Vagina (tissue), 2 donors: ENCODE measurements at regions not wholly inside any gene's neighbourhood (a gene's known extent, or its start where the extent isn't known, plus 50 kb on each side); places are given as distances from the start of the nearest gene placed in this dataset.

ENCODE experiments used
- DNase-seq, 2 donors: peaks; one replicate each; pipeline ENCODE4 v3.0.0-alpha.2; 2017; ENCODE audit errors: extremely low spot score in 2 of 2
- H3K27ac ChIP-seq: fragments of 200-600 bp; sonication (generic); one replicate; pipeline ENCODE4 v1.5.1; 2019
- H3K27me3 ChIP-seq: fragments of 200-600 bp; sonication (generic); one replicate; pipeline ENCODE4 v1.5.1; 2019
- H3K36me3 ChIP-seq, 2 donors: fragments of 200-600 bp; sonication (generic); one replicate each; pipeline ENCODE4 v1.5.1; 2017 to 2019
- H3K4me1 ChIP-seq: fragments of 200-600 bp; sonication (generic); one replicate; pipeline ENCODE4 v1.5.1; 2019
- H3K4me3 ChIP-seq, 2 donors: fragments of 200-600 bp; sonication (generic); 1 replicate in 1 of 2; 2 replicates in 1 of 2; pipeline ENCODE4 v1.5.1; 2016 to 2019
- H3K9me3 ChIP-seq: fragments of 200-600 bp; sonication (generic); one replicate; pipeline ENCODE4 v1.5.1; 2019
- CTCF ChIP-seq, 3 experiments: fragments of 450-650 bp in 2 of 3; fragments of 200-600 bp in 1 of 3; sonication (generic) in 1 of 3; IDR thresholded peaks; one replicate each; pipeline ENCODE4 v1.5.1; 2017 to 2019; ENCODE audit warnings: antibody characterized with exemption in 3 of 3, mild to moderate bottlenecking in 2 of 3, moderate library complexity in 2 of 3
- POLR2A ChIP-seq, 2 donors: fragments of 450-650 bp; IDR thresholded peaks; one replicate each; pipeline ENCODE4 v1.6.1; 2017; ENCODE audit warnings: antibody characterized with exemption in 2 of 2, mild to moderate bottlenecking in 2 of 2, moderate library complexity in 2 of 2
- POLR2AphosphoS5 ChIP-seq, 2 donors: sonication (generic); formaldehyde crosslinking; IDR thresholded peaks; one replicate each; pipeline ENCODE4 v1.9.0; 2017; ENCODE audit warnings: antibody characterized with exemption in 2 of 2, mild to moderate bottlenecking in 2 of 2, low read depth in 1 of 2; ENCODE audit not compliant: insufficient read depth in 1 of 2
- intact Hi-C: fragments of 100-400 bp; cut with DNase I; formaldehyde crosslinking; loops from one replicate; pipeline ENCODE4 v1.15.1; 2023

- intact Hi-C loops = no loop called here
- Histone ChIP-seq H3K27me3 (no peaks in the 10 kb centered on the region), H3K27ac (no peak overlapping the region), H3K36me3 (no peaks in the 10 kb centered on the region), H3K4me1 (no peaks in the 10 kb centered on the region), H3K9me3 (no peaks in the 10 kb centered on the region), H3K4me3 (no peak overlapping the region)
- TF ChIP-seq POLR2AphosphoS5 (IDR thresholded peaks at IDR 0.05; ENCODE audit: insufficient read depth in 1 of 2, low read depth in 1 of 2) (no peak), CTCF (IDR thresholded peaks at IDR 0.05) (no peak), POLR2A (IDR thresholded peaks at IDR 0.05) (no peak)
- no peak for DNase-seq
These were observed 104.0 kb upstream of the H2AZ1 start for GRCh38 chr4:100054071-100054470.

- no peak overlapping the region for H3K4me3 ChIP-seq
- no peaks in the 10 kb centered on the region for H3K36me3 ChIP-seq
- no peak overlapping the region for H3K27ac ChIP-seq
- H3K9me3 ChIP-seq = no peaks in the 10 kb centered on the region
- H3K4me1 ChIP-seq = no peaks in the 10 kb centered on the region
- TF ChIP-seq POLR2A (IDR thresholded peaks at IDR 0.05) (no peak), CTCF (IDR thresholded peaks at IDR 0.05) (no peak), POLR2AphosphoS5 (IDR thresholded peaks at IDR 0.05; ENCODE audit: insufficient read depth in 1 of 2, low read depth in 1 of 2) (no peak)
- no peaks in the 10 kb centered on the region for H3K27me3 ChIP-seq
- intact Hi-C loops = no loop called here
- DNase-seq = no peak
These were observed 99.8 kb upstream of the H2AZ1 start for GRCh38 chr4:100049872-100050271.

GRCh38 chr4:100042711-100043110 lies 92.6 kb upstream of the H2AZ1 start:
- H3K27ac ChIP-seq = no peak overlapping the region
- no peak overlapping the region for H3K4me3 ChIP-seq
- TF ChIP-seq POLR2AphosphoS5 (IDR thresholded peaks at IDR 0.05; ENCODE audit: insufficient read depth in 1 of 2, low read depth in 1 of 2) = no peak
- no peak for TF ChIP-seq CTCF (IDR thresholded peaks at IDR 0.05)
- no peak for TF ChIP-seq POLR2A (IDR thresholded peaks at IDR 0.05)
- H3K36me3 ChIP-seq = no peaks in the 10 kb centered on the region
- no peak for DNase-seq
- intact Hi-C loops = no loop called here
- H3K4me1 ChIP-seq = no peaks in the 10 kb centered on the region
- H3K9me3 ChIP-seq = no peaks in the 10 kb centered on the region
- H3K27me3 ChIP-seq = no peaks in the 10 kb centered on the region

GRCh38 chr4:100042235-100042634 lies 92.2 kb upstream of the H2AZ1 start:
- Histone ChIP-seq H3K4me1 (no peaks in the 10 kb centered on the region), H3K27me3 (no peaks in the 10 kb centered on the region), H3K9me3 (no peaks in the 10 kb centered on the region), H3K27ac (no peak overlapping the region), H3K4me3 (no peak overlapping the region), H3K36me3 (no peaks in the 10 kb centered on the region)
- TF ChIP-seq POLR2AphosphoS5 (IDR thresholded peaks at IDR 0.05; ENCODE audit: insufficient read depth in 1 of 2, low read depth in 1 of 2) (no peak), POLR2A (IDR thresholded peaks at IDR 0.05) (no peak), CTCF (IDR thresholded peaks at IDR 0.05) (no peak)
- no peak for DNase-seq
- intact Hi-C loops = no loop called here

- intact Hi-C loops = no loop called here
- no peak overlapping the region for H3K27ac ChIP-seq
- H3K4me3 ChIP-seq = no peak overlapping the region
- DNase-seq = no peak
- H3K9me3 ChIP-seq = no peaks in the 10 kb centered on the region
- TF ChIP-seq POLR2AphosphoS5 (IDR thresholded peaks at IDR 0.05; ENCODE audit: insufficient read depth in 1 of 2, low read depth in 1 of 2) = no peak
- TF ChIP-seq CTCF (IDR thresholded peaks at IDR 0.05) = no peak
- no peak for TF ChIP-seq POLR2A (IDR thresholded peaks at IDR 0.05)
- H3K27me3 ChIP-seq = no peaks in the 10 kb centered on the region
- no peaks in the 10 kb centered on the region for H3K4me1 ChIP-seq
- no peaks in the 10 kb centered on the region for H3K36me3 ChIP-seq
These were observed 91.6 kb upstream of the H2AZ1 start for GRCh38 chr4:100041646-100042045.
